ENCODE measurements at regions not wholly inside any gene's neighbourhood (a gene's known extent, or its start where the extent isn't known, plus 50 kb on each side); places are given as distances from the start of the nearest gene placed in this dataset.

- H3K36me3 ChIP-seq, result no peaks in the 10 kb centered on the region
- DNase-seq, result no peak
- H3K9me3 ChIP-seq, result no peaks in the 10 kb centered on the region
- no peaks in the 10 kb centered on the region for H3K27me3 ChIP-seq
- H3K4me3 ChIP-seq, result no peak overlapping the region
- no peak overlapping the region for H3K27ac ChIP-seq
- TF ChIP-seq, protein P1, sequence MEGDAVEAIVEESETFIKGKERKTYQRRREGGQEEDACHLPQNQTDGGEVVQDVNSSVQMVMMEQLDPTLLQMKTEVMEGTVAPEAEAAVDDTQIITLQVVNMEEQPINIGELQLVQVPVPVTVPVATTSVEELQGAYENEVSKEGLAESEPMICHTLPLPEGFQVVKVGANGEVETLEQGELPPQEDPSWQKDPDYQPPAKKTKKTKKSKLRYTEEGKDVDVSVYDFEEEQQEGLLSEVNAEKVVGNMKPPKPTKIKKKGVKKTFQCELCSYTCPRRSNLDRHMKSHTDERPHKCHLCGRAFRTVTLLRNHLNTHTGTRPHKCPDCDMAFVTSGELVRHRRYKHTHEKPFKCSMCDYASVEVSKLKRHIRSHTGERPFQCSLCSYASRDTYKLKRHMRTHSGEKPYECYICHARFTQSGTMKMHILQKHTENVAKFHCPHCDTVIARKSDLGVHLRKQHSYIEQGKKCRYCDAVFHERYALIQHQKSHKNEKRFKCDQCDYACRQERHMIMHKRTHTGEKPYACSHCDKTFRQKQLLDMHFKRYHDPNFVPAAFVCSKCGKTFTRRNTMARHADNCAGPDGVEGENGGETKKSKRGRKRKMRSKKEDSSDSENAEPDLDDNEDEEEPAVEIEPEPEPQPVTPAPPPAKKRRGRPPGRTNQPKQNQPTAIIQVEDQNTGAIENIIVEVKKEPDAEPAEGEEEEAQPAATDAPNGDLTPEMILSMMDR (IDR thresholded peaks at IDR 0.05), result no peak
- no peak overlapping the region for H3K9ac ChIP-seq (ENCODE audit: low read depth in 2 of 2, low read length in 2 of 2)
- intact Hi-C loops (cut with DNase I), result no loop called here
- H3K4me1 ChIP-seq, result no peaks in the 10 kb centered on the region
Observed at GRCh38 chr13:109529964-109530363, 256.4 kb downstream of the IRS2 start.

GRCh38 chr13:109521719-109522118 lies 264.7 kb downstream of the IRS2 start:
- intact Hi-C loops (cut with DNase I), result no loop called here
- TF ChIP-seq, protein P1 (IDR thresholded peaks at IDR 0.05), result no peak
- H3K4me1 ChIP-seq, result no peaks in the 10 kb centered on the region
- no peaks in the 10 kb centered on the region for H3K36me3 ChIP-seq
- H3K9ac ChIP-seq (ENCODE audit: low read depth in 2 of 2, low read length in 2 of 2), result no peak overlapping the region
- no peak for DNase-seq
- no peak overlapping the region for H3K27ac ChIP-seq
- H3K9me3 ChIP-seq, result no peaks in the 10 kb centered on the region
- H3K4me3 ChIP-seq, result no peak overlapping the region
- H3K27me3 ChIP-seq, result no peaks in the 10 kb centered on the region

- H3K4me3 ChIP-seq, result no peak overlapping the region
- no peaks in the 10 kb centered on the region for H3K9me3 ChIP-seq
- H3K4me1 ChIP-seq, result no peaks in the 10 kb centered on the region
- TF ChIP-seq, protein P1 (IDR thresholded peaks at IDR 0.05), result no peak
- H3K27ac ChIP-seq, result no peak overlapping the region
- H3K9ac ChIP-seq (ENCODE audit: low read depth in 2 of 2, low read length in 2 of 2), result no peak overlapping the region
- H3K27me3 ChIP-seq, result no peaks in the 10 kb centered on the region
- intact Hi-C loops (cut with DNase I), result no loop called here
- no peak for DNase-seq
- H3K36me3 ChIP-seq, result no peaks in the 10 kb centered on the region
Observed at GRCh38 chr13:109517517-109517916, 268.9 kb downstream of the IRS2 start.

DNA sequence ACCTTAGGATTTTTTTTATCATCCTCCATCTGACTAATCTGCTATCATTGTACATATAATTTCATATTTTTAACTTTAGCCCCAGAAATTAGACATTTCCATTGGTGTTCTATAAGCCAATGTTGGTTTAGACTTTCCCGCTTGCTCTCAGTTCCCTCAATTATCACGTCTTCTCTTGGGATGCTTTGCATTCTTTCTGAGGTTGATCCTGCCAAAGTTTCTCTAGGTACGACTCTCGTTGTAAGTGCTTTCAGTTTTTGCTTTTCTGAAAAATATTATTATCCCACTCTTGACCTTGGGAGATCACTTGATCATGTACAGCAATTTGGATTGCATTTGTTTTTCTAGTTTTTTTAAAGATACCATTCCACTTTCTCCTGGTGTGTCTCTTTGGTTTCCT lies 270.2 kb downstream of the IRS2 start:
- DNase-seq, result no peak
- intact Hi-C loops (cut with DNase I), result no loop called here
- H3K9ac ChIP-seq (ENCODE audit: low read depth in 2 of 2, low read length in 2 of 2), result no peak overlapping the region
- no peak overlapping the region for H3K4me3 ChIP-seq
- H3K27ac ChIP-seq, result no peak overlapping the region
- TF ChIP-seq, protein P1 (IDR thresholded peaks at IDR 0.05), result no peak
- no peaks in the 10 kb centered on the region for H3K4me1 ChIP-seq
- no peaks in the 10 kb centered on the region for H3K27me3 ChIP-seq
- no peaks in the 10 kb centered on the region for H3K9me3 ChIP-seq
- H3K36me3 ChIP-seq, result no peaks in the 10 kb centered on the region

- Histone ChIP-seq H3K4me3 (no peak overlapping the region), H3K9me3 (no peaks in the 10 kb centered on the region), H3K36me3 (no peaks in the 10 kb centered on the region), H3K4me1 (no peaks in the 10 kb centered on the region), H3K27ac (no peak overlapping the region), H3K9ac (ENCODE audit: low read depth in 2 of 2, low read length in 2 of 2) (no peak overlapping the region), H3K27me3 (no peaks in the 10 kb centered on the region)
- intact Hi-C loops (cut with DNase I), result no loop called here
- TF ChIP-seq, protein P1 (IDR thresholded peaks at IDR 0.05), result no peak
- DNase-seq, result no peak
Observed at GRCh38 chr13:109510013-109510412, 276.4 kb downstream of the IRS2 start.
